Keratinocyte (primary cell): ENCODE measurements at regions not wholly inside any gene's neighbourhood (a gene's known extent, or its start where the extent isn't known, plus 50 kb on each side); places are given as distances from the start of the nearest gene placed in this dataset.

Experiments
- DNase-seq: peaks from one replicate; pipeline ENCODE4 v3.0.0-alpha.2; 2011; ENCODE audit warnings: low read depth, missing footprints, low spot score
- FAIRE-seq: peaks from 2 replicates; lab custom pipeline; 2011; peaks lifted over from hg19 to GRCh38; lab: Jason Lieb, UNC
- H2AFZ ChIP-seq: 2 replicates; pipeline ENCODE4 v1.6.0; 2012; ENCODE audit warnings: low read length, control low read depth, inconsistent platforms; ENCODE audit not compliant: control insufficient read depth
- H3K27ac ChIP-seq: 2 replicates; pipeline ENCODE4 v1.5.1; 2011; ENCODE audit warnings: low read length; ENCODE audit not compliant: control insufficient read depth, insufficient read depth
- H3K27me3 ChIP-seq: 3 replicates; pipeline ENCODE4 v1.6.0; 2011; ENCODE audit warnings: low read length; ENCODE audit not compliant: control insufficient read depth, insufficient read depth; ENCODE audit errors: extremely low read depth
- H3K36me3 ChIP-seq, 2 experiments: 2 replicates in 1 of 2; 3 replicates in 1 of 2; pipeline ENCODE4 v1.5.1; 2011; ENCODE audit warnings: low read length in 2 of 2, mild to moderate bottlenecking in 1 of 2; ENCODE audit not compliant: control insufficient read depth in 2 of 2, insufficient read depth in 2 of 2; ENCODE audit errors: extremely low read depth in 1 of 2
- H3K4me1 ChIP-seq: 3 replicates; pipeline ENCODE4 v1.5.1; 2011; ENCODE audit warnings: low read length; ENCODE audit not compliant: control insufficient read depth, insufficient read depth; ENCODE audit errors: extremely low read depth
- H3K4me2 ChIP-seq: 3 replicates; pipeline ENCODE4 v1.6.0; 2011; ENCODE audit warnings: low read depth, low read length; ENCODE audit not compliant: control insufficient read depth, insufficient read depth; ENCODE audit errors: extremely low read depth
- H3K4me3 ChIP-seq, 3 experiments: fragments of 200-600 bp in 1 of 3; sonication (generic) in 1 of 3; 2 replicates in 2 of 3; 3 replicates in 1 of 3; pipeline ENCODE4 v1.5.1; 2011 to 2016; ENCODE audit warnings: low read length in 3 of 3, mild to moderate bottlenecking in 3 of 3, control low read depth in 2 of 3, inconsistent platforms in 1 of 3, low read depth in 1 of 3, mixed read lengths in 1 of 3, mixed run types in 1 of 3, moderate library complexity in 1 of 3; ENCODE audit not compliant: control insufficient read depth in 2 of 3, insufficient read depth in 2 of 3; ENCODE audit errors: extremely low read depth in 1 of 3
- H3K79me2 ChIP-seq: 2 replicates; pipeline ENCODE4 v1.6.0; 2012; ENCODE audit warnings: low read length; ENCODE audit not compliant: control insufficient read depth, insufficient read depth
- H3K9ac ChIP-seq: 3 replicates; pipeline ENCODE4 v1.6.0; 2011; ENCODE audit warnings: low read length; ENCODE audit not compliant: control insufficient read depth, insufficient read depth; ENCODE audit errors: extremely low read depth
- H3K9me1 ChIP-seq: 3 replicates; pipeline ENCODE4 v1.6.0; 2011; ENCODE audit warnings: low read length; ENCODE audit not compliant: control insufficient read depth, insufficient read depth; ENCODE audit errors: extremely low read depth
- H3K9me3 ChIP-seq: 2 replicates; pipeline ENCODE4 v1.5.1; 2012; ENCODE audit warnings: low read depth, low read length; ENCODE audit not compliant: control insufficient read depth
- H4K20me1 ChIP-seq: 3 replicates; pipeline ENCODE4 v1.6.0; 2011; ENCODE audit warnings: low read length; ENCODE audit not compliant: control insufficient read depth, insufficient read depth; ENCODE audit errors: extremely low read depth
- CTCF ChIP-seq, 3 experiments: IDR thresholded peaks in 1 of 3; conservative IDR thresholded peaks in 1 of 3; optimal IDR thresholded peaks in 1 of 3; 2 replicates in 2 of 3; 3 replicates in 1 of 3; pipeline versions ENCODE3 to v1.5.1; 2011; ENCODE audit warnings: low read length in 3 of 3, mild to moderate bottlenecking in 3 of 3, moderate library complexity in 2 of 3, control low read depth in 1 of 3, inconsistent platforms in 1 of 3; ENCODE audit not compliant: insufficient read depth in 2 of 3; ENCODE audit errors: extremely low read depth in 1 of 3
- EZH2 ChIP-seq: IDR thresholded peaks from one replicate; pipeline ENCODE4 v1.6.1; 2012; ENCODE audit warnings: inconsistent platforms, mild to moderate bottlenecking, low read length, moderate library complexity
- dilution Hi-C: fragments of 300-500 bp; cut with MboI; formaldehyde crosslinking; loops from one replicate; pipeline ENCODE4 v1.7.0; 2020; ENCODE audit warnings: low sequenced_read_pairs; ENCODE audit not compliant: extremely low pct_ligation_motif_present

GRCh38 chr2:172249334-172249733 is 146.6 kb upstream of the DLX2 start:
- H3K4me1 ChIP-seq: peaks cover 77% of the 10 kb centered on the region
- H3K4me2 ChIP-seq: peak overlapping the region; percentile 64

GRCh38 chr2:172249986-172250385 is 147.3 kb upstream of the DLX2 start:
- H2AFZ ChIP-seq: no peak overlapping the region
- no peaks in the 10 kb centered on the region for H3K27me3 ChIP-seq
- H3K4me1 ChIP-seq: peaks cover 79% of the 10 kb centered on the region
- peak overlapping the region; percentile 42 for H3K4me2 ChIP-seq
- H3K27ac ChIP-seq: peak overlapping the region; percentile 97
- dilution Hi-C loops: no loop called here
- no peaks in the 10 kb centered on the region for H3K9me3 ChIP-seq
- H3K79me2 ChIP-seq: no peaks in the 10 kb centered on the region
- H3K9me1 ChIP-seq: no peaks in the 10 kb centered on the region
- no peaks in the 10 kb centered on the region for H4K20me1 ChIP-seq
- TF ChIP-seq CTCF (optimal IDR thresholded peaks at IDR 0.05 in 1 of 3, IDR thresholded peaks at IDR 0.05 in 1 of 3, conservative IDR thresholded peaks at IDR 0.05 in 1 of 3; ENCODE audit: extremely low read depth in 1 of 3, insufficient read depth in 2 of 3, low read length in 3 of 3): no peak
- H3K36me3 ChIP-seq: no peaks in the 10 kb centered on the region
- H3K9ac ChIP-seq: peak overlapping the region; percentile 43
- H3K4me3 ChIP-seq: no peak overlapping the region
- FAIRE-seq (peak; percentile 9), DNase-seq (no peak)

More at GRCh38 chr2:172249334-172249733, 146.6 kb upstream of the DLX2 start:
- DNase-seq (no peak), FAIRE-seq (no peak)
- no peaks in the 10 kb centered on the region for H3K79me2 ChIP-seq
- no peaks in the 10 kb centered on the region for H3K9me3 ChIP-seq
- H3K9me1 ChIP-seq: no peaks in the 10 kb centered on the region
- no peaks in the 10 kb centered on the region for H4K20me1 ChIP-seq
- peak overlapping the region in 1 of 3 experiments; percentile 9 for H3K4me3 ChIP-seq
- H3K9ac ChIP-seq: peak overlapping the region; percentile 43
- H3K27ac ChIP-seq: peak overlapping the region; percentile 97
- dilution Hi-C loops: no loop called here
- no peaks in the 10 kb centered on the region for H3K36me3 ChIP-seq
- H3K27me3 ChIP-seq: no peaks in the 10 kb centered on the region
- TF ChIP-seq CTCF (optimal IDR thresholded peaks at IDR 0.05 in 1 of 3, IDR thresholded peaks at IDR 0.05 in 1 of 3, conservative IDR thresholded peaks at IDR 0.05 in 1 of 3; ENCODE audit: extremely low read depth in 1 of 3, insufficient read depth in 2 of 3, low read length in 3 of 3) (no peak), EZH2 (no peak)
- no peak overlapping the region for H2AFZ ChIP-seq
